PC-3 (cell line): ENCODE measurements at regions not wholly inside any gene's neighbourhood (a gene's known extent, or its start where the extent isn't known, plus 50 kb on each side); places are given as distances from the start of the nearest gene placed in this dataset.

Experiments
- EZH2 ChIP-seq: fragments of 300-600 bp; sonication (generic); IDR thresholded peaks from one replicate; pipeline ENCODE4 v1.6.1; 2017; ENCODE audit warnings: antibody characterized with exemption, mild to moderate bottlenecking, low read length; ENCODE audit not compliant: unreplicated experiment
- TF ChIP-seq, protein P1 (sequence below): fragments of 300-600 bp; sonication (generic); conservative IDR thresholded peaks from 2 replicates; pipeline ENCODE4 v1.5.1; 2017; ENCODE audit warnings: antibody characterized with exemption, low read depth, mild to moderate bottlenecking, low read length

DNA sequence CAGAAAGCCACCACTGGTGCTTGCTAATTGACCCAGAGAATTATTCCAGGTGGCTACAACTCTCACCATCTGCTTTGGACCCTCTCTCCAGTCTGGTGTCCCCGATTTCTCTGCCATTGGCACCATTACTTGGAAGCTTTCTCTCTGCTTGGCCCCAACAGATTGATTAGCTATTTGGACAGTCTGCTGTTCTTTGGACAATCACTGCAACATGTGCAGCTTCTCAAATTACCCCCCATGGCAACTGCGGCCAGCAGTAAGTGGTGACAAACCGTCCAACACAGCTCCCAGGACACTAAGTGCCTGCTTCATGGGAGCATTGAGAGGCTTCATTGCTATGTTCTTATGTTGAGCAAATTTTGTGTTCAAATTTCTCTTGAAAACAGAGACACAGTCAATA, 309.8 kb downstream of the TAF11L14 start:
- TF ChIP-seq, protein P1, sequence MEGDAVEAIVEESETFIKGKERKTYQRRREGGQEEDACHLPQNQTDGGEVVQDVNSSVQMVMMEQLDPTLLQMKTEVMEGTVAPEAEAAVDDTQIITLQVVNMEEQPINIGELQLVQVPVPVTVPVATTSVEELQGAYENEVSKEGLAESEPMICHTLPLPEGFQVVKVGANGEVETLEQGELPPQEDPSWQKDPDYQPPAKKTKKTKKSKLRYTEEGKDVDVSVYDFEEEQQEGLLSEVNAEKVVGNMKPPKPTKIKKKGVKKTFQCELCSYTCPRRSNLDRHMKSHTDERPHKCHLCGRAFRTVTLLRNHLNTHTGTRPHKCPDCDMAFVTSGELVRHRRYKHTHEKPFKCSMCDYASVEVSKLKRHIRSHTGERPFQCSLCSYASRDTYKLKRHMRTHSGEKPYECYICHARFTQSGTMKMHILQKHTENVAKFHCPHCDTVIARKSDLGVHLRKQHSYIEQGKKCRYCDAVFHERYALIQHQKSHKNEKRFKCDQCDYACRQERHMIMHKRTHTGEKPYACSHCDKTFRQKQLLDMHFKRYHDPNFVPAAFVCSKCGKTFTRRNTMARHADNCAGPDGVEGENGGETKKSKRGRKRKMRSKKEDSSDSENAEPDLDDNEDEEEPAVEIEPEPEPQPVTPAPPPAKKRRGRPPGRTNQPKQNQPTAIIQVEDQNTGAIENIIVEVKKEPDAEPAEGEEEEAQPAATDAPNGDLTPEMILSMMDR, result no peak
- no peak for TF ChIP-seq EZH2
